ENCODE measurements at regions not wholly inside any gene's neighbourhood (a gene's known extent, or its start where the extent isn't known, plus 50 kb on each side); places are given as distances from the start of the nearest gene placed in this dataset.

DNA sequence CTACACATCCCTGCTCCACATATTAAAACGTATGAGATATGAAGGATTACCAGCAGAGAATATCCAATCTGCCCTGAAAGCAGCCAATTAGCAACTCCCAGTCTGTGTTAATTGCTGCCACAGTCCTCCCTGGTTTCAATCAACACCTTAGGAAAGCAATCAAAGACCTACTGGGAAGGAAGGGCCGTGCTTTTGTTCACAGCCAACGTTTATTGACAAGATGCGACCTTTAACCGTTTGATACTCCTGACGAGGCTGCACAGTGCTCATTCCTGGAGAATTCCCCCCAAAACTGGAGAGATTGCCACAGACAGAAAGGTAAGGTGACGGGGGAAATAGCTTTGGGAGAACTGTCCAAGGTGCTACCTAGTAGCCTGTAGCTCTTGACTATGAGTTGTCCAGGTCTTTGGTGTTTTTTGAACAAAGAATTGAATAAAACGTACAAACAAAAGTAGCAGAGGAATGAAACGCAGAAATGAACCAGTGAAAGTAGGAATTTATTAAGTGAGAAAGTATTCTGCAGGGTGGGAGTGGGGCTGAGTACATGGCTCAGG lies 596.5 kb downstream of the NLGN4X start:
- no peak for TF ChIP-seq SP1 (IDR thresholded peaks at IDR 0.05)
- no peak for TF ChIP-seq BHLHE40 (IDR thresholded peaks at IDR 0.05; ENCODE audit: borderline replicate concordance)
- TF ChIP-seq, protein P1, sequence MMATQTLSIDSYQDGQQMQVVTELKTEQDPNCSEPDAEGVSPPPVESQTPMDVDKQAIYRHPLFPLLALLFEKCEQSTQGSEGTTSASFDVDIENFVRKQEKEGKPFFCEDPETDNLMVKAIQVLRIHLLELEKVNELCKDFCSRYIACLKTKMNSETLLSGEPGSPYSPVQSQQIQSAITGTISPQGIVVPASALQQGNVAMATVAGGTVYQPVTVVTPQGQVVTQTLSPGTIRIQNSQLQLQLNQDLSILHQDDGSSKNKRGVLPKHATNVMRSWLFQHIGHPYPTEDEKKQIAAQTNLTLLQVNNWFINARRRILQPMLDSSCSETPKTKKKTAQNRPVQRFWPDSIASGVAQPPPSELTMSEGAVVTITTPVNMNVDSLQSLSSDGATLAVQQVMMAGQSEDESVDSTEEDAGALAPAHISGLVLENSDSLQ (IDR thresholded peaks at IDR 0.05), result no peak
- TF ChIP-seq TARDBP (IDR thresholded peaks at IDR 0.05), result no peak
